Transverse colon (tissue), 4 donors: ENCODE measurements at regions not wholly inside any gene's neighbourhood (a gene's known extent, or its start where the extent isn't known, plus 50 kb on each side); places are given as distances from the start of the nearest gene placed in this dataset.
A peak's percentile ranks its signal among the peaks of the same experiment; 100 is the strongest.

Experiments used
- DNase-seq: peaks from one replicate; pipeline ENCODE4 v3.0.0-alpha.2; 2019
- H3K27ac ChIP-seq, 4 donors: fragments of 200-600 bp; sonication (generic); 2 replicates each; pipeline ENCODE4 v1.5.1; 2016 to 2018; ENCODE audit warnings: inconsistent platforms in 4 of 4
- H3K27me3 ChIP-seq: fragments of 200-600 bp; sonication (generic); 2 replicates; pipeline ENCODE4 v1.5.1; 2017; ENCODE audit warnings: inconsistent platforms
- H3K36me3 ChIP-seq, 4 donors: fragments of 200-600 bp; sonication (generic); 2 replicates each; pipeline ENCODE4 v1.5.1; 2017 to 2019; ENCODE audit warnings: inconsistent platforms in 4 of 4
- H3K4me1 ChIP-seq, 4 donors: fragments of 200-600 bp; sonication (generic); 2 replicates each; pipeline ENCODE4 v1.5.1; 2017 to 2020; ENCODE audit warnings: inconsistent platforms in 4 of 4
- H3K4me3 ChIP-seq, 4 donors: fragments of 200-600 bp; sonication (generic); 1 replicate in 1 of 4; 2 replicates in 3 of 4; pipeline versions ENCODE4 v1.5.1 to v1.6.1; 2017 to 2019; ENCODE audit warnings: inconsistent platforms in 4 of 4
- H3K9me3 ChIP-seq, 2 donors: fragments of 200-600 bp; sonication (generic); 2 replicates each; pipeline ENCODE4 v1.5.1; 2017 to 2019; ENCODE audit warnings: inconsistent platforms in 2 of 2
- CTCF ChIP-seq, 5 experiments: fragments of 200-600 bp in 3 of 5; fragments of 450-650 bp in 2 of 5; sonication (generic) in 3 of 5; IDR thresholded peaks; 1 replicate in 2 of 5; 2 replicates in 3 of 5; pipeline ENCODE4 v1.5.1; 2016 to 2017; ENCODE audit warnings: antibody characterized with exemption in 5 of 5, inconsistent platforms in 3 of 5, mild to moderate bottlenecking in 2 of 5, moderate library complexity in 1 of 5
- EP300 ChIP-seq: sonication (generic); formaldehyde crosslinking; IDR thresholded peaks from one replicate; pipeline ENCODE4 v1.6.1; 2017; ENCODE audit warnings: antibody characterized with exemption, low read depth
- POLR2A ChIP-seq: fragments of 450-650 bp; IDR thresholded peaks from one replicate; pipeline ENCODE4 v1.6.1; 2016; ENCODE audit warnings: antibody characterized with exemption, mild to moderate bottlenecking, moderate library complexity
- POLR2AphosphoS5 ChIP-seq, 3 donors: sonication (generic); formaldehyde crosslinking; IDR thresholded peaks; one replicate each; pipeline ENCODE4 v1.6.1; 2016; ENCODE audit warnings: antibody characterized with exemption in 3 of 3
- WGBS, 2 donors: methylation state at CpG; one replicate each; pipeline ENCODE4 v1.1.5; 2018; ENCODE audit warnings: low coverage in 1 of 2; 5-methylcytosine and 5-hydroxymethylcytosine counted together
- in situ Hi-C, 4 donors: fragments of 200-750 bp; cut with MboI; loops; one replicate each; pipeline versions ENCODE4 v1.15.0 to v1.15.1; 2017; ENCODE audit warnings: low sequenced_read_pairs in 3 of 4, low pct_ligation_motif_present in 1 of 4, low pct_unique_long_range_greater_than_20kb in 1 of 4
- intact Hi-C: fragments of 100-400 bp; cut with DNase I; formaldehyde crosslinking; loops from one replicate; pipeline ENCODE4 v1.15.1; 2023; ENCODE audit warnings: low total_unique reads

GRCh38 chr18:28972333-28972907, 795.5 kb upstream of the CDH2 start:
- WGBS, 2 donors: 80 to 88% methylated on average over 5 of the region's 5 CpGs
- in situ Hi-C loops: no loop called here
- H3K9me3 ChIP-seq: peaks cover 0 to 3% of the 10 kb centered on the region in 2 donors
- no peaks in the 10 kb centered on the region for H3K27me3 ChIP-seq
- H3K4me3 ChIP-seq: no peak overlapping the region
- DNase-seq: no peak
- no peaks in the 10 kb centered on the region for H3K4me1 ChIP-seq
- no peak overlapping the region for H3K27ac ChIP-seq
- TF ChIP-seq POLR2A: no peak
- no peak for TF ChIP-seq POLR2AphosphoS5 (IDR thresholded peaks at IDR 0.05)
- TF ChIP-seq EP300: no peak
- no peak for TF ChIP-seq CTCF (IDR thresholded peaks at IDR 0.05)
- H3K36me3 ChIP-seq: no peaks in the 10 kb centered on the region
- intact Hi-C loops: no loop called here

- Histone ChIP-seq H3K4me1 (no peaks in the 10 kb centered on the region), H3K36me3 (no peaks in the 10 kb centered on the region), H3K9me3 (no peaks in the 10 kb centered on the region), H3K27ac (no peak overlapping the region), H3K4me3 (no peak overlapping the region), H3K27me3 (no peaks in the 10 kb centered on the region)
- intact Hi-C loops: no loop called here
- TF ChIP-seq POLR2AphosphoS5 (IDR thresholded peaks at IDR 0.05) (no peak), EP300 (no peak), CTCF (IDR thresholded peaks at IDR 0.05) (no peak), POLR2A (no peak)
- no peak for DNase-seq
- in situ Hi-C loops: no loop called here
Measured at GRCh38 chr18:28963481-28963880, 786.6 kb upstream of the CDH2 start.

GRCh38 chr18:28961669-28962228, 784.8 kb upstream of the CDH2 start:
- Histone ChIP-seq H3K27ac (no peak overlapping the region), H3K36me3 (no peaks in the 10 kb centered on the region), H3K4me1 (no peaks in the 10 kb centered on the region), H3K27me3 (no peaks in the 10 kb centered on the region), H3K9me3 (no peaks in the 10 kb centered on the region), H3K4me3 (no peak overlapping the region)
- in situ Hi-C loops (no loop called here), intact Hi-C loops (no loop called here)
- 72 to 88% methylated on average over 6 to 8 of the region's 8 CpGs for WGBS, 2 donors
- TF ChIP-seq POLR2AphosphoS5 (IDR thresholded peaks at IDR 0.05) (no peak), CTCF (IDR thresholded peaks at IDR 0.05) (peak in 1 of 5 experiments; percentile 12), EP300 (no peak), POLR2A (no peak)
- DNase-seq: no peak

GRCh38 chr18:28960146-28960545, 783.2 kb upstream of the CDH2 start:
- Histone ChIP-seq H3K27ac (no peak overlapping the region), H3K36me3 (no peaks in the 10 kb centered on the region), H3K9me3 (no peaks in the 10 kb centered on the region), H3K4me1 (no peaks in the 10 kb centered on the region), H3K4me3 (no peak overlapping the region), H3K27me3 (no peaks in the 10 kb centered on the region)
- intact Hi-C loops: no loop called here
- in situ Hi-C loops: no loop called here
- 50 to 58% methylated on average over 2 of the region's 2 CpGs for WGBS, 2 donors
- DNase-seq: no peak
- no peak for TF ChIP-seq CTCF (IDR thresholded peaks at IDR 0.05)
- no peak for TF ChIP-seq POLR2A
- no peak for TF ChIP-seq POLR2AphosphoS5 (IDR thresholded peaks at IDR 0.05)
